ENCODE measurements at regions not wholly inside any gene's neighbourhood (a gene's known extent, or its start where the extent isn't known, plus 50 kb on each side); places are given as distances from the start of the nearest gene placed in this dataset.
A peak's percentile ranks its signal among the peaks of the same experiment; 100 is the strongest.
"Not testable (repeated sequence)": the region's sequence is repeated elsewhere in the genome, so short reads cannot be mapped to it uniquely, and the experiment has no call there.

DNA sequence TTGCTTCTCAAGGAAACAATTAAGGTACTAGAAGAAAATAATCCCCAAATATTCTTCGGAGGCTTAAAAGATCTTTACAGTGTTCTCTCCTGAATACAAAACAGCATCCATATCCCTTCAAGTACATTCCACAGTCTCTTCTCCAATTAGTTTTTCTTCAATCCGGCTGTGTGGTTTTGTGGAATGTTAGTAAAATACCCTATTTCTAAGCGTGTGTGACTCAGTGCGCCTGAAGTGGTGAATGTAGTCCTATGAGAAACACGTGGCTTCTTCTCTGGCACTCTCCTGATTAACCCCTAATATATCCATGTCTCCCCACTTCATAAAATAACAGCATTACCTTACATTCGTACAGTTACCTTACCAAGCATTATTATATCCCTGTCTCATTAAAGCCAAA, 570.2 kb downstream of the ARL4A start:
- no peak for DNase-seq
- Histone ChIP-seq H3K9me3 (no peaks in the 10 kb centered on the region), H3K27me3 (peaks cover 5% of the 10 kb centered on the region; the same call in 1 of the 2 replicates), H3K4me3 (ENCODE audit: low read depth, low read length) (no peak overlapping the region), H3K4me1 (no peaks in the 10 kb centered on the region), H3K36me3 (no peaks in the 10 kb centered on the region)
- TF ChIP-seq, protein P1, sequence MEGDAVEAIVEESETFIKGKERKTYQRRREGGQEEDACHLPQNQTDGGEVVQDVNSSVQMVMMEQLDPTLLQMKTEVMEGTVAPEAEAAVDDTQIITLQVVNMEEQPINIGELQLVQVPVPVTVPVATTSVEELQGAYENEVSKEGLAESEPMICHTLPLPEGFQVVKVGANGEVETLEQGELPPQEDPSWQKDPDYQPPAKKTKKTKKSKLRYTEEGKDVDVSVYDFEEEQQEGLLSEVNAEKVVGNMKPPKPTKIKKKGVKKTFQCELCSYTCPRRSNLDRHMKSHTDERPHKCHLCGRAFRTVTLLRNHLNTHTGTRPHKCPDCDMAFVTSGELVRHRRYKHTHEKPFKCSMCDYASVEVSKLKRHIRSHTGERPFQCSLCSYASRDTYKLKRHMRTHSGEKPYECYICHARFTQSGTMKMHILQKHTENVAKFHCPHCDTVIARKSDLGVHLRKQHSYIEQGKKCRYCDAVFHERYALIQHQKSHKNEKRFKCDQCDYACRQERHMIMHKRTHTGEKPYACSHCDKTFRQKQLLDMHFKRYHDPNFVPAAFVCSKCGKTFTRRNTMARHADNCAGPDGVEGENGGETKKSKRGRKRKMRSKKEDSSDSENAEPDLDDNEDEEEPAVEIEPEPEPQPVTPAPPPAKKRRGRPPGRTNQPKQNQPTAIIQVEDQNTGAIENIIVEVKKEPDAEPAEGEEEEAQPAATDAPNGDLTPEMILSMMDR (IDR thresholded peaks at IDR 0.05; ENCODE audit: low read depth, low read length), result no peak

DNA sequence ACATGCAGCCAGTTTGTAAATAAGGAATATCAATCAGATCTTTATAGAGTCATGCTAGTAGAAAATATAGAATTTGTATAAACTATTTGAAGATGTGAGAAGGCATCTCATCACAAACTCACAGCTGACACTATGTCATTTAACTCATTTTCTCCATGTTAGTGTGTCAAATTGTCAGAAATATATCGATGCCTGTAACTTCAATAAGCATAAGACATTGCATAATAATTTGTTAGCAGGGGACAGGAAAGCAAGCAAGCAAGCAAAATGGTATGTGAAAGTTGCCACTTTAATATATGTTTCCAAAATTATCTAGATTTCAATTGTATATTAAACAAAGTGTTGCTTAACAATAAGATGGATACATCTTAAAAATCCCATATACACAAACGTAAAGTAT, 571.0 kb downstream of the ARL4A start:
- Histone ChIP-seq H3K36me3 (no peaks in the 10 kb centered on the region), H3K4me1 (no peaks in the 10 kb centered on the region), H3K9me3 (no peaks in the 10 kb centered on the region), H3K27me3 (peaks cover 5% of the 10 kb centered on the region; the same call in 1 of the 2 replicates), H3K4me3 (ENCODE audit: low read depth, low read length) (no peak overlapping the region)
- TF ChIP-seq, protein P1 (IDR thresholded peaks at IDR 0.05; ENCODE audit: low read depth, low read length), result no peak
- DNase-seq, result no peak

DNA sequence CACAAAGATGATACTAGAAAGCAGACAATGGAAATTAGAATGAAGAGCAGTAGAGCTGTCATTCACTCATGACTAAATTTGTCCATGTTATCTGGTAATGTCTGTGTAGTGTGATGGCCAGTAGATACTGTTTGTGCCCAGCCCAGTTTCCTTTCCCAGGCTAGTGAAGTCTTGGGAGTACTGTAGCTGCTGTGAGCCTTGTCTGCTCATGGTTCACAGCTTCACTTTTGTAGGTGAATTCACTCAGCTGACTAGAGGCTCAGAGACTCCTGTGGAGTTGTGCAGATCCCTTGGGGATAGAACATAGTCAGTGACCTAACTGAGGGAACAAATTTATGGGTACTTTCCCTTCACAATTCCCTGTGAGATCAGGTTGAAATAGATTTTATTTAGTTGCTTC, 572.5 kb downstream of the ARL4A start:
- TF ChIP-seq, protein P1 (IDR thresholded peaks at IDR 0.05; ENCODE audit: low read depth, low read length), result no peak
- H3K4me1 ChIP-seq, result no peaks in the 10 kb centered on the region
- DNase-seq, result no peak
- H3K4me3 ChIP-seq (ENCODE audit: low read depth, low read length), result no peak overlapping the region
- H3K27me3 ChIP-seq, result peaks cover 14% of the 10 kb centered on the region
- H3K36me3 ChIP-seq, result no peaks in the 10 kb centered on the region
- no peaks in the 10 kb centered on the region for H3K9me3 ChIP-seq

DNA sequence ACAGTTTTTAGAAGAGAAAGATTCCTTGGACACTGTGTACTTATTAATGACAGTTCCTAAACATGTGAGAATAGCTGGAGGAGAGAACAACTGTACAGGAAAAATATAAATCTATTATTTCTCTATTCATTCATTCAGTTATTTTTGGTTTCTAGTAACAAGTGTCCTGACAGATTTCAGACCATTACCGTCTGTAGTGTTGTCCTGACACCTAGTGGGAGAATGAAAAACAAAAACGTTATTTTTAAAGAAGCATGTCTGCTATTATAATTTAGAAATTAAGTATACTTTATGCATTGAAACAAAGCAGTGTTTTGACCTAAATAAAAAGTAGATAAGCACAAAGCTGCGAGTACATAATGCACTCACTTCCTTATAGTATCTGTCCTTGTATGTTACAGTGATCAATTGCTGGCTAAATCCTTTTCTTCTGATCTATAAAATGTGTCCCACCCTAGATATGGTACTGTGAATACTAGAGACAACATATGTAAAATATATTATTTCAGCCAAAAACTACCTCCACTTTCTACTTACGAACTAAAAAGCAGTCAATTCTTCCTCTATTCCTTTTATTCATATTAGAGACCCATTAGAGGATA, 575.6 kb downstream of the ARL4A start:
- Histone ChIP-seq H3K27me3 (peaks cover 14% of the 10 kb centered on the region), H3K36me3 (no peaks in the 10 kb centered on the region), H3K4me1 (no peaks in the 10 kb centered on the region), H3K9me3 (no peaks in the 10 kb centered on the region), H3K4me3 (ENCODE audit: low read depth, low read length) (no peak overlapping the region)
- DNase-seq, result no peak
- TF ChIP-seq, protein P1 (IDR thresholded peaks at IDR 0.05; ENCODE audit: low read depth, low read length), result peak; percentile 63

DNA sequence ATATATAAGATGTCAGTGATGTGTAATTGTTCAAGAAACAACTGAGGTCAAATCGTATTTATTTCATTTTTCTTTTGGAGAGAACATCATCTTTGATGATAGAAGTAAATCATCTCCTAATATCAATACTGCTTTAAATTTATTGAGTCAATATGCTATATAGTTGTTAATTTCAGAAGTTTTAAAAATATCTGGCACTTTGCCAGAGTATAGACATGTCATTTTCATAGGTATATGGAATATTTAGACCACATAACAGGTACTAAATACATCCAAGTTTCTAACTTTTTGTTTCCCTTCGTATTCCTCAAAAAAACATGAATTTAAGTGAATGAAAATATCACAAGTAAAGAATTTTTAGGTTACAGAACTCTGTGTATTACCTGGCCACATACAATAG, 577.8 kb downstream of the ARL4A start:
- H3K27me3 ChIP-seq, result peaks cover 12% of the 10 kb centered on the region
- H3K9me3 ChIP-seq, result no peaks in the 10 kb centered on the region
- no peaks in the 10 kb centered on the region for H3K4me1 ChIP-seq
- no peak overlapping the region for H3K4me3 ChIP-seq (ENCODE audit: low read depth, low read length)
- TF ChIP-seq, protein P1 (IDR thresholded peaks at IDR 0.05; ENCODE audit: low read depth, low read length), result no peak
- DNase-seq, result no peak
- H3K36me3 ChIP-seq, result no peaks in the 10 kb centered on the region

DNA sequence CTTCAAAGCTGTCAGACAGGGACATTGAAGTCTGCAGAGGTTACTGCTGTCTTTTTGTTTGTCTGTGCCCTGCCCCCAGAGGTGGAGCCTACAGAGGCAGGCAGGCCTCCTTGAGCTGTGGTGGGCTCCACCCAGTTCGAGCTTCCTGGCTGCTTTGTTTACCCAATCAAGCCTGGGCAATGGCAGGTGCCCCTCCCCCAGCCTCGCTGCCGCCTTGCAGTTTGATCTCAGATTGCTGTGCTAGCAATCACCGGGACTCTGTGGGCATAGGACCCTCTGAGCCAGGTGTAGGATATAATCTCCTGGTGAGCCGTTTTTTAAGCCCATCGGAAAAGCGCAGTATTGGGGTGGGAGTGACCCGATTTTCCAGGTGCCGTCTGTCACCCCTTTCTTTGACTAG, 586.8 kb downstream of the ARL4A start:
- H3K4me3 ChIP-seq (ENCODE audit: low read depth, low read length); DNase-seq; H3K27me3 ChIP-seq; H3K9me3 ChIP-seq; H3K36me3 ChIP-seq; H3K4me1 ChIP-seq: not testable (repeated sequence)

DNA sequence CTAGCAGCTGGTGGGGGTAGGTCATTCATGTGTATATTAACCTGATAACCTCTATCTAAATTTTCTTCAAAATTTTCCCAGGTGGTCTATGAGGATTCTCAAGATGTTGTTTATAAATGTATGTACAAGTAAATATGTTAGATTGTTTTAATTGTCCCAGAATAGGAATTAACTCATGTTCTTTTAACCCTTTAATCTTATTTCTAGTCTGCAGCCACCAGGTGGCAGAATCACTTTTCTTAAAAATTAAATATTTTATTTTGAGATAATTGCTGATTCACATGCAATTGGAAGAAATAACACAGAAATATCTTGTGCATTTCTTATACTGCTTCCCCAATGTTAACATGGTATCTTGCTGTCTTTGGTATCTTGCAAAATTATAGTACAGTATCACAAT, 589.5 kb downstream of the ARL4A start:
- Histone ChIP-seq H3K4me3 (ENCODE audit: low read depth, low read length) (no peak overlapping the region), H3K36me3 (no peaks in the 10 kb centered on the region), H3K4me1 (no peaks in the 10 kb centered on the region), H3K9me3 (no peaks in the 10 kb centered on the region), H3K27me3 (no peaks in the 10 kb centered on the region)
- no peak for DNase-seq
- TF ChIP-seq, protein P1 (IDR thresholded peaks at IDR 0.05; ENCODE audit: low read depth, low read length), result no peak; the same call in 1 of the 2 replicates
